ENCODE measurements at regions not wholly inside any gene's neighbourhood (a gene's known extent, or its start where the extent isn't known, plus 50 kb on each side); places are given as distances from the start of the nearest gene placed in this dataset.

DNA sequence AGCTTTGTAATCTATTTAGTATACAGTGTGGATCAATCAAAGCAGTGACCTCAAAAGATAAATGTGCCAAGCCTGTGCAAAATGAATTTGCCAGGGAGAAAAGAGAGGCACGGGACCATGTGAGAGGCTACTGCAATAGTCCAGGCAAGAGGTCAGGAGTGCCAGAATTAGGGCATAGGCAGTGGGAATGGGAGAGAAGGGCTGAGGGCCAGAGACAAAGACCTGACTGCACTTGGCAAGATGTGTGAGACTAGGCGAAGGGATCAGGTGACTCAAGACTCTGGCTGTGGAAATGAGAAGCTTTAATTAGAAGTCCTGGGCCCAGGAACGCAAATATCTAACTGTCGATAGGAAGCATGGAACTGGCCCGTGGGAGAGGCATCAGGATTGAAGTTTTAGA is 168.1 kb downstream of the DHX15 start:
- intact Hi-C loops (cut with micrococcal nuclease; ENCODE audit: unreplicated experiment): loop anchor here (5.0 to 10.0 kb wide), 3 partner anchors 741 to 1521 kb away; no protein-coding TSS in a partner anchor
- H3K36me3 ChIP-seq (ENCODE audit: insufficient read depth, low read length): no peaks in the 10 kb centered on the region

GRCh38 chr4:24413311-24413784 is 171.0 kb downstream of the DHX15 start:
- TF ChIP-seq EZH2phosphoT487 (IDR thresholded peaks at IDR 0.05; ENCODE audit: borderline replicate concordance, low read depth, low read length): no peak
- TF ChIP-seq, protein P1, sequence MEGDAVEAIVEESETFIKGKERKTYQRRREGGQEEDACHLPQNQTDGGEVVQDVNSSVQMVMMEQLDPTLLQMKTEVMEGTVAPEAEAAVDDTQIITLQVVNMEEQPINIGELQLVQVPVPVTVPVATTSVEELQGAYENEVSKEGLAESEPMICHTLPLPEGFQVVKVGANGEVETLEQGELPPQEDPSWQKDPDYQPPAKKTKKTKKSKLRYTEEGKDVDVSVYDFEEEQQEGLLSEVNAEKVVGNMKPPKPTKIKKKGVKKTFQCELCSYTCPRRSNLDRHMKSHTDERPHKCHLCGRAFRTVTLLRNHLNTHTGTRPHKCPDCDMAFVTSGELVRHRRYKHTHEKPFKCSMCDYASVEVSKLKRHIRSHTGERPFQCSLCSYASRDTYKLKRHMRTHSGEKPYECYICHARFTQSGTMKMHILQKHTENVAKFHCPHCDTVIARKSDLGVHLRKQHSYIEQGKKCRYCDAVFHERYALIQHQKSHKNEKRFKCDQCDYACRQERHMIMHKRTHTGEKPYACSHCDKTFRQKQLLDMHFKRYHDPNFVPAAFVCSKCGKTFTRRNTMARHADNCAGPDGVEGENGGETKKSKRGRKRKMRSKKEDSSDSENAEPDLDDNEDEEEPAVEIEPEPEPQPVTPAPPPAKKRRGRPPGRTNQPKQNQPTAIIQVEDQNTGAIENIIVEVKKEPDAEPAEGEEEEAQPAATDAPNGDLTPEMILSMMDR (conservative IDR thresholded peaks at IDR 0.05; ENCODE audit: low read length): no peak
- Histone ChIP-seq H3K9me3 (ENCODE audit: low read length) (no peaks in the 10 kb centered on the region), H4K20me1 (ENCODE audit: insufficient read depth, low read length) (no peaks in the 10 kb centered on the region), H3K4me1 (ENCODE audit: insufficient read depth, low read length, poor library complexity, severe bottlenecking) (no peaks in the 10 kb centered on the region), H3K27ac (ENCODE audit: low read depth, low read length, poor library complexity, severe bottlenecking) (no peak overlapping the region), H3K36me3 (ENCODE audit: insufficient read depth, low read length) (no peaks in the 10 kb centered on the region), H3K4me3 (ENCODE audit: low read depth, low read length, poor library complexity, severe bottlenecking) (no peak overlapping the region), H3K4me2 (ENCODE audit: low read length) (no peak overlapping the region), H3K79me2 (ENCODE audit: insufficient read depth, low read depth, low read length) (no peaks in the 10 kb centered on the region), H3K9me2 (ENCODE audit: insufficient read depth, low read length) (no peaks in the 10 kb centered on the region), H2AFZ (ENCODE audit: low read length) (no peak overlapping the region)
- BruUV-seq (replicated peaks): no TSS peak
- intact Hi-C loops (cut with micrococcal nuclease; ENCODE audit: unreplicated experiment): loop anchor here (10.0 kb wide), 2 partner anchors 739 to 1519 kb away; no protein-coding TSS in a partner anchor
- ChIA-PET CTCF (ENCODE audit: unreplicated experiment) (no interaction called here), POLR2A (interaction anchor here (0.7 kb wide), 1 partner anchor 16 kb away, joined by 5 read pairs; no protein-coding TSS in a partner anchor)
- DNase-seq (ENCODE audit: low spot score): no peak

More for the DNA sequence above, 168.1 kb downstream of the DHX15 start:
- CTCF ChIA-PET (ENCODE audit: unreplicated experiment): interaction anchor here (1.0 kb wide), 1 partner anchor 10 kb away, joined by 3 read pairs; no protein-coding TSS in a partner anchor
- DNase-seq (ENCODE audit: low spot score): no peak
- POLR2A ChIA-PET: no interaction called here
- TF ChIP-seq EZH2phosphoT487 (IDR thresholded peaks at IDR 0.05; ENCODE audit: borderline replicate concordance, low read depth, low read length): no peak
- TF ChIP-seq, protein P1 (conservative IDR thresholded peaks at IDR 0.05; ENCODE audit: low read length): no peak
- H3K4me1 ChIP-seq (ENCODE audit: insufficient read depth, low read length, poor library complexity, severe bottlenecking): no peaks in the 10 kb centered on the region
- H3K9me2 ChIP-seq (ENCODE audit: insufficient read depth, low read length): no peaks in the 10 kb centered on the region
- no TSS peak for BruUV-seq (replicated peaks)
- no peak overlapping the region for H3K4me3 ChIP-seq (ENCODE audit: low read depth, low read length, poor library complexity, severe bottlenecking)
- no peaks in the 10 kb centered on the region for H4K20me1 ChIP-seq (ENCODE audit: insufficient read depth, low read length)
- no peak overlapping the region for H3K27ac ChIP-seq (ENCODE audit: low read depth, low read length, poor library complexity, severe bottlenecking)
- H3K4me2 ChIP-seq (ENCODE audit: low read length): no peak overlapping the region
- H3K9me3 ChIP-seq (ENCODE audit: low read length): no peaks in the 10 kb centered on the region
- no peaks in the 10 kb centered on the region for H3K79me2 ChIP-seq (ENCODE audit: insufficient read depth, low read depth, low read length)
- H2AFZ ChIP-seq (ENCODE audit: low read length): no peak overlapping the region

- no TSS peak for BruUV-seq (replicated peaks)
- H3K36me3 ChIP-seq (ENCODE audit: insufficient read depth, low read length): no peaks in the 10 kb centered on the region
- H3K4me1 ChIP-seq (ENCODE audit: insufficient read depth, low read length, poor library complexity, severe bottlenecking): no peaks in the 10 kb centered on the region
- H3K79me2 ChIP-seq (ENCODE audit: insufficient read depth, low read depth, low read length): no peaks in the 10 kb centered on the region
- no peak overlapping the region for H3K27ac ChIP-seq (ENCODE audit: low read depth, low read length, poor library complexity, severe bottlenecking)
- no peak overlapping the region for H3K4me3 ChIP-seq (ENCODE audit: low read depth, low read length, poor library complexity, severe bottlenecking)
- intact Hi-C loops (cut with micrococcal nuclease; ENCODE audit: unreplicated experiment): loop anchor here (10.0 kb wide), 2 partner anchors 737 to 1517 kb away; no protein-coding TSS in a partner anchor
- no peaks in the 10 kb centered on the region for H3K9me3 ChIP-seq (ENCODE audit: low read length)
- H3K4me2 ChIP-seq (ENCODE audit: low read length): no peak overlapping the region
- CTCF ChIA-PET (ENCODE audit: unreplicated experiment): no interaction called here
- no peak for DNase-seq (ENCODE audit: low spot score)
- POLR2A ChIA-PET: no interaction called here
- H4K20me1 ChIP-seq (ENCODE audit: insufficient read depth, low read length): no peaks in the 10 kb centered on the region
- TF ChIP-seq, protein P1 (conservative IDR thresholded peaks at IDR 0.05; ENCODE audit: low read length): no peak
- TF ChIP-seq EZH2phosphoT487 (IDR thresholded peaks at IDR 0.05; ENCODE audit: borderline replicate concordance, low read depth, low read length): no peak
- no peak overlapping the region for H2AFZ ChIP-seq (ENCODE audit: low read length)
- no peaks in the 10 kb centered on the region for H3K9me2 ChIP-seq (ENCODE audit: insufficient read depth, low read length)
Observed at GRCh38 chr4:24411806-24412205, 172.5 kb downstream of the DHX15 start.
